Sigmoid colon (tissue), 6 donors: ENCODE measurements at regions not wholly inside any gene's neighbourhood (a gene's known extent, or its start where the extent isn't known, plus 50 kb on each side); places are given as distances from the start of the nearest gene placed in this dataset.

Experiments
- DNase-seq: peaks from one replicate; pipeline ENCODE4 v3.0.0-alpha.2; 2019
- H3K27ac ChIP-seq, 4 donors: fragments of 200-600 bp; sonication (generic); one replicate each; pipeline ENCODE4 v1.5.1; 2016 to 2019; ENCODE audit warnings: mild to moderate bottlenecking in 1 of 4
- H3K27me3 ChIP-seq, 3 donors: fragments of 200-600 bp; sonication (generic); one replicate each; pipeline ENCODE4 v1.5.1; 2019; ENCODE audit warnings: mild to moderate bottlenecking in 1 of 3
- H3K36me3 ChIP-seq, 4 donors: fragments of 200-600 bp; sonication (generic); one replicate each; pipeline ENCODE4 v1.5.1; 2016 to 2019
- H3K4me1 ChIP-seq, 4 donors: fragments of 200-600 bp; sonication (generic); one replicate each; pipeline ENCODE4 v1.5.1; 2017 to 2019
- H3K4me3 ChIP-seq, 4 donors: fragments of 200-600 bp; sonication (generic); one replicate each; pipeline ENCODE4 v1.5.1; 2017 to 2019; ENCODE audit warnings: mild to moderate bottlenecking in 2 of 4, moderate library complexity in 1 of 4
- H3K9me3 ChIP-seq, 4 donors: fragments of 200-600 bp in 3 of 4; sonication (generic) in 3 of 4; one replicate each; pipeline versions ENCODE4 v1.5.1 to v1.6.1; 2013 to 2019
- CTCF ChIP-seq, 4 experiments: fragments of 450-650 bp in 3 of 4; fragments of 200-600 bp in 1 of 4; IDR thresholded peaks; one replicate each; pipeline ENCODE4 v1.5.1; 2016 to 2019; ENCODE audit warnings: antibody characterized with exemption in 4 of 4, mild to moderate bottlenecking in 3 of 4, moderate library complexity in 2 of 4
- EP300 ChIP-seq, 4 donors: sonication (generic); formaldehyde crosslinking; IDR thresholded peaks; one replicate each; pipeline ENCODE4 v1.6.1; 2017; ENCODE audit warnings: antibody characterized with exemption in 4 of 4
- POLR2A ChIP-seq, 2 donors: fragments of 450-650 bp; IDR thresholded peaks; one replicate each; pipeline ENCODE4 v1.6.1; 2016; ENCODE audit warnings: antibody characterized with exemption in 2 of 2, mild to moderate bottlenecking in 2 of 2, moderate library complexity in 2 of 2
- POLR2AphosphoS5 ChIP-seq, 4 donors: sonication (generic); formaldehyde crosslinking; IDR thresholded peaks; one replicate each; pipeline ENCODE4 v1.6.1; 2017; ENCODE audit warnings: antibody characterized with exemption in 4 of 4
- WGBS, 2 donors: extraction: QIAGEN DNeasy Blood & Tissue Kit; methylation state at CpG; one replicate each; pipeline ENCODE4 v1.1.7; 2013; 5-methylcytosine and 5-hydroxymethylcytosine counted together
- intact Hi-C: fragments of 100-400 bp; cut with DNase I; formaldehyde crosslinking; loops from one replicate; pipeline ENCODE4 v1.15.1; 2023
- donor health status: healthy with polysubstance abuse.
- donor health status: healthy.

- H3K4me3 ChIP-seq, result no peak overlapping the region
- TF ChIP-seq POLR2A (IDR thresholded peaks at IDR 0.05), result no peak
- no peak for TF ChIP-seq EP300 (IDR thresholded peaks at IDR 0.05)
- no peak for TF ChIP-seq POLR2AphosphoS5 (IDR thresholded peaks at IDR 0.05)
- no peak for TF ChIP-seq CTCF (IDR thresholded peaks at IDR 0.05)
- H3K27me3 ChIP-seq, result no peaks in the 10 kb centered on the region
- intact Hi-C loops, result no loop called here
- H3K27ac ChIP-seq, result no peak overlapping the region
- H3K9me3 ChIP-seq, result no peaks in the 10 kb centered on the region
- H3K36me3 ChIP-seq, result no peaks in the 10 kb centered on the region
- no peaks in the 10 kb centered on the region for H3K4me1 ChIP-seq
- WGBS, 2 donors, result 84% methylated on average over 2 of the region's 2 CpGs
- DNase-seq, result no peak
Observed at GRCh38 chrX:7789200-7789599, 53.8 kb upstream of the VCX start.

GRCh38 chrX:7788334-7788733, 54.6 kb upstream of the VCX start:
- Histone ChIP-seq H3K27me3 (no peaks in the 10 kb centered on the region), H3K36me3 (no peaks in the 10 kb centered on the region), H3K9me3 (no peaks in the 10 kb centered on the region), H3K4me1 (no peaks in the 10 kb centered on the region), H3K4me3 (no peak overlapping the region), H3K27ac (no peak overlapping the region)
- intact Hi-C loops, result no loop called here
- DNase-seq, result no peak
- no peak for TF ChIP-seq POLR2AphosphoS5 (IDR thresholded peaks at IDR 0.05)
- WGBS, 2 donors, result 78 to 85% methylated on average over 1 of the region's 1 CpG

GRCh38 chrX:7787714-7788113, 55.3 kb upstream of the VCX start:
- Histone ChIP-seq H3K4me1 (no peaks in the 10 kb centered on the region), H3K4me3 (no peak overlapping the region), H3K27ac (no peak overlapping the region), H3K9me3 (no peaks in the 10 kb centered on the region), H3K36me3 (no peaks in the 10 kb centered on the region), H3K27me3 (no peaks in the 10 kb centered on the region)
- TF ChIP-seq CTCF (IDR thresholded peaks at IDR 0.05), result no peak
- no peak for TF ChIP-seq POLR2AphosphoS5 (IDR thresholded peaks at IDR 0.05)
- TF ChIP-seq EP300 (IDR thresholded peaks at IDR 0.05), result no peak
- no peak for TF ChIP-seq POLR2A (IDR thresholded peaks at IDR 0.05)
- no peak for DNase-seq
- intact Hi-C loops, result no loop called here
- WGBS, 2 donors, result 55 to 57% methylated on average over 4 of the region's 4 CpGs

GRCh38 chrX:7784580-7784979, 58.4 kb upstream of the VCX start:
- Histone ChIP-seq H3K36me3 (no peaks in the 10 kb centered on the region), H3K27me3 (no peaks in the 10 kb centered on the region), H3K27ac (no peak overlapping the region), H3K9me3 (no peaks in the 10 kb centered on the region), H3K4me1 (no peaks in the 10 kb centered on the region), H3K4me3 (no peak overlapping the region)
- no peak for TF ChIP-seq EP300 (IDR thresholded peaks at IDR 0.05)
- no peak for TF ChIP-seq CTCF (IDR thresholded peaks at IDR 0.05)
- TF ChIP-seq POLR2AphosphoS5 (IDR thresholded peaks at IDR 0.05), result no peak
- no peak for TF ChIP-seq POLR2A (IDR thresholded peaks at IDR 0.05)
- DNase-seq, result no peak
- intact Hi-C loops, result no loop called here
- 92 to 97% methylated on average over 1 of the region's 1 CpG for WGBS, 2 donors

- Histone ChIP-seq H3K4me3 (no peak overlapping the region), H3K36me3 (no peaks in the 10 kb centered on the region), H3K4me1 (no peaks in the 10 kb centered on the region), H3K27ac (no peak overlapping the region), H3K9me3 (no peaks in the 10 kb centered on the region), H3K27me3 (no peaks in the 10 kb centered on the region)
- intact Hi-C loops, result no loop called here
- DNase-seq, result no peak
- TF ChIP-seq CTCF (IDR thresholded peaks at IDR 0.05) (no peak), POLR2AphosphoS5 (IDR thresholded peaks at IDR 0.05) (no peak), EP300 (IDR thresholded peaks at IDR 0.05) (no peak), POLR2A (IDR thresholded peaks at IDR 0.05) (no peak)
- WGBS, 2 donors, result 39 to 63% methylated on average over 2 of the region's 2 CpGs
Observed at GRCh38 chrX:7779644-7780043, 63.3 kb upstream of the VCX start.
